HUES6 (cell line): ENCODE measurements at regions not wholly inside any gene's neighbourhood (a gene's known extent, or its start where the extent isn't known, plus 50 kb on each side); places are given as distances from the start of the nearest gene placed in this dataset.

Source experiments
- H3K27ac ChIP-seq: 2 replicates; pipeline ENCODE4 v1.7.0; 2013; ENCODE audit warnings: low read depth, mild to moderate bottlenecking, low read length, inconsistent platforms
- H3K27me3 ChIP-seq: 2 replicates; pipeline ENCODE4 v1.6.1; 2013; ENCODE audit warnings: low read length; ENCODE audit not compliant: control insufficient read depth, insufficient read depth
- H3K36me3 ChIP-seq: 2 replicates; pipeline ENCODE4 v1.6.1; 2013; ENCODE audit warnings: low read length; ENCODE audit not compliant: control insufficient read depth, insufficient read depth
- H3K4me1 ChIP-seq: 2 replicates; pipeline ENCODE4 v1.6.1; 2013; ENCODE audit warnings: low read length; ENCODE audit not compliant: control insufficient read depth, insufficient read depth
- H3K4me3 ChIP-seq: 2 replicates; pipeline ENCODE4 v1.5.1; 2013; ENCODE audit warnings: low read depth, low read length
- H3K9ac ChIP-seq: one replicate; pipeline ENCODE4 v1.6.1; 2013; ENCODE audit warnings: mild to moderate bottlenecking, low read length
- H3K9me3 ChIP-seq: 2 replicates; pipeline ENCODE4 v1.6.1; 2013; ENCODE audit warnings: low read depth, low read length; ENCODE audit not compliant: control insufficient read depth, insufficient read depth

DNA sequence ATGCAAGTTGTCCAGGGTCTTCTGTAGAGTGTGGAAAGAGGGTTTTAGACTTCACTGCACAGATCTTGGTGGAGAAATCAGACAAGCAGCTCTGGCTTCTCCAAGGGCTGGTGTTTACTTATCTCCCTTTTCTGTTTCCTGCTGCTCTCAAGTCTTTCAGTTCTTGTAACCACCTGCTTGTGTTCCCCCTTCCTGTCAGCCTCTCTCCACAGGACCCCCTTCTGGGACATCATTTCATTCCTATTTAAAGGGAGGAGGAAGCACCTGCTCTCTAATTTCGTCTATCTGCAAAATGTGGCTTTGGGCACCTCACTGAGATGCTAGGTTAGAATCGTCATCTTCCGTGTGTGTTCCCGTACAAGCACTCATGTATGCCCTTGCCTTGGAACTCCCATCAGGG lies 636.2 kb downstream of the MTRR start:
- Histone ChIP-seq H3K9ac (no peak overlapping the region), H3K9me3 (0 out of 2 replicates have a peak, but pooled peaks cover 1% of the 10 kb centered on the region), H3K27me3 (no peaks in the 10 kb centered on the region), H3K4me3 (no peak overlapping the region), H3K27ac (no peak overlapping the region), H3K36me3 (no peaks in the 10 kb centered on the region), H3K4me1 (no peaks in the 10 kb centered on the region)

DNA sequence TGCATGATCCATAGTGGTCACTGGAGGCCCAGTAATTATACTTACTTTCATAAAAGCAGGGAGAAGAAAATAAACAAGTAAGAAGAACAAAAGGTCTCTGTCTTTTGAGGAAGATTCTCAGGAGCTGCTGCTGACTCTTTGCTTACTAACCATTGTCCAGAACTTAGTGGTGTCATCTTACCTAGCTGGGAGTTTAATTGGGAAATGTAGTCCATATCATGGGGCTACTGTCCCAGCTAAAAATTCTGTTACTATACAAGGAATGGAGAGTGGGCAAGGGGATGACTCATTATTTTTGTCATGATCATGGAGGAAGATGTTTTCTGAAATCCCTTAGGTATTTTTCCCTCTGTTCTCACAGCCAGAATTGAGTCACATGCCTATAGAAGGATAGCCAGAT lies 639.3 kb downstream of the MTRR start:
- Histone ChIP-seq H3K27me3 (no peaks in the 10 kb centered on the region), H3K36me3 (no peaks in the 10 kb centered on the region), H3K27ac (no peak overlapping the region), H3K4me1 (no peaks in the 10 kb centered on the region), H3K9ac (no peak overlapping the region), H3K9me3 (no peaks in the 10 kb centered on the region), H3K4me3 (no peak overlapping the region)

- H3K9ac ChIP-seq: no peak overlapping the region
- H3K9me3 ChIP-seq: no peaks in the 10 kb centered on the region
- H3K27ac ChIP-seq: no peak overlapping the region
- no peaks in the 10 kb centered on the region for H3K27me3 ChIP-seq
- H3K36me3 ChIP-seq: no peaks in the 10 kb centered on the region
- H3K4me1 ChIP-seq: no peaks in the 10 kb centered on the region; the same call in 1 of the 2 replicates
- no peak overlapping the region for H3K4me3 ChIP-seq
These were observed 647.4 kb downstream of the MTRR start for GRCh38 chr5:8516356-8516755.

- Histone ChIP-seq H3K27ac (no peak overlapping the region), H3K4me1 (peaks cover 6% of the 10 kb centered on the region; the same call in 1 of the 2 replicates), H3K36me3 (no peaks in the 10 kb centered on the region), H3K27me3 (no peaks in the 10 kb centered on the region), H3K9ac (no peak overlapping the region), H3K9me3 (no peaks in the 10 kb centered on the region), H3K4me3 (no peak overlapping the region)
These were observed 648.5 kb downstream of the MTRR start for GRCh38 chr5:8517456-8517855.

GRCh38 chr5:8520917-8521316 lies 652.0 kb downstream of the MTRR start:
- H3K4me3 ChIP-seq: no peak overlapping the region
- H3K27ac ChIP-seq: no peak overlapping the region
- no peaks in the 10 kb centered on the region for H3K27me3 ChIP-seq
- H3K9ac ChIP-seq: no peak overlapping the region
- H3K9me3 ChIP-seq: no peaks in the 10 kb centered on the region
- H3K36me3 ChIP-seq: no peaks in the 10 kb centered on the region
- peaks cover 6% of the 10 kb centered on the region; the same call in 1 of the 2 replicates for H3K4me1 ChIP-seq

GRCh38 chr5:8521991-8522390 lies 653.0 kb downstream of the MTRR start:
- no peaks in the 10 kb centered on the region for H3K27me3 ChIP-seq
- no peaks in the 10 kb centered on the region for H3K9me3 ChIP-seq
- H3K36me3 ChIP-seq: no peaks in the 10 kb centered on the region

GRCh38 chr5:8522646-8523045 lies 653.7 kb downstream of the MTRR start:
- Histone ChIP-seq H3K9ac (no peak overlapping the region), H3K9me3 (no peaks in the 10 kb centered on the region), H3K27me3 (no peaks in the 10 kb centered on the region), H3K27ac (no peak overlapping the region), H3K4me3 (no peak overlapping the region), H3K36me3 (no peaks in the 10 kb centered on the region), H3K4me1 (peaks cover 6% of the 10 kb centered on the region; the same call in 1 of the 2 replicates)

More at GRCh38 chr5:8521991-8522390, 653.0 kb downstream of the MTRR start:
- H3K4me3 ChIP-seq: no peak overlapping the region
- peaks cover 6% of the 10 kb centered on the region; the same call in 1 of the 2 replicates for H3K4me1 ChIP-seq
- no peak overlapping the region for H3K27ac ChIP-seq
- H3K9ac ChIP-seq: no peak overlapping the region

DNA sequence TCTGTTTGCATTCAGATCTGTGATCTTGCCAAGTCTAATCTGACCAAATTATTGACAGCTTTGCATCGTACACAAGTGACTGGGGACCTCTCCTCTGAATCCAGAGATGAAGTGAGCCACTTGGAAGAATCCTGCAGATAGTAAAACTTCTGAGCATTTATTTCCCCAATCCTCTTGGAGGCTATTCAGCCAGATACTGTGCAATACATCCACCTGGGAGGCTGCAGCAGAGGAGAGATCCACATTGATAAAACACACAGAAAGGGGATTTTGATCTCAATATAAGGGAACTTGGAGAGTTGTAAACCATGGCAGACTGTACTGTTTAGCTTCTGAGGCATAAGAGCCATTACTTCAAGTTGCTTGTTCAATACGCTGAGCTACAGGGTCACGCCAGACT lies 654.6 kb downstream of the MTRR start:
- Histone ChIP-seq H3K9me3 (no peaks in the 10 kb centered on the region), H3K4me1 (peaks cover 6% of the 10 kb centered on the region; the same call in 1 of the 2 replicates), H3K9ac (no peak overlapping the region), H3K36me3 (no peaks in the 10 kb centered on the region), H3K4me3 (no peak overlapping the region), H3K27ac (no peak overlapping the region), H3K27me3 (no peaks in the 10 kb centered on the region)

DNA sequence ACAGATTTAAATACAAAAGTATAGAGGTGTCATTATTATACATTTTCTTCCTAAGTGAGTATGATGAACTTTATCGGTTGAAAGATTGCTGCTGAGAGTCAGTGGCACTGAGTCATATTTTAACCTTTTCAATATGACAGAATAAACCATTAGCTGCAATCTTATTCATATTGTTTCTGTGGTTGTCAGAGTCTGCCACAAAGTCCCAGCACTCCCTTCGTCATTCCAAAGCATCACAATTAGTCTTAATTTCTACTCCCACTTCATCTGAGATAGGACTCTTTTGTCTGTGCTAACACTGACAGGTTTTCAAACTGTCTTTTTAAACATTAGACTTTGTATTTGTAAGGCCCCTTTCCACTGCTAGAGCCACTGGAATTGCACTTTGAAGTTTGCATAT lies 656.9 kb downstream of the MTRR start:
- no peaks in the 10 kb centered on the region for H3K9me3 ChIP-seq
- H3K27ac ChIP-seq: no peak overlapping the region
- no peak overlapping the region for H3K4me3 ChIP-seq
- no peaks in the 10 kb centered on the region for H3K27me3 ChIP-seq
- no peak overlapping the region for H3K9ac ChIP-seq
- no peaks in the 10 kb centered on the region for H3K36me3 ChIP-seq
- H3K4me1 ChIP-seq: peaks cover 6% of the 10 kb centered on the region; the same call in 1 of the 2 replicates

GRCh38 chr5:8528106-8528505 lies 659.2 kb downstream of the MTRR start:
- Histone ChIP-seq H3K9me3 (no peaks in the 10 kb centered on the region), H3K9ac (no peak overlapping the region), H3K27me3 (no peaks in the 10 kb centered on the region), H3K4me3 (no peak overlapping the region), H3K36me3 (no peaks in the 10 kb centered on the region), H3K4me1 (no peaks in the 10 kb centered on the region), H3K27ac (no peak overlapping the region)

DNA sequence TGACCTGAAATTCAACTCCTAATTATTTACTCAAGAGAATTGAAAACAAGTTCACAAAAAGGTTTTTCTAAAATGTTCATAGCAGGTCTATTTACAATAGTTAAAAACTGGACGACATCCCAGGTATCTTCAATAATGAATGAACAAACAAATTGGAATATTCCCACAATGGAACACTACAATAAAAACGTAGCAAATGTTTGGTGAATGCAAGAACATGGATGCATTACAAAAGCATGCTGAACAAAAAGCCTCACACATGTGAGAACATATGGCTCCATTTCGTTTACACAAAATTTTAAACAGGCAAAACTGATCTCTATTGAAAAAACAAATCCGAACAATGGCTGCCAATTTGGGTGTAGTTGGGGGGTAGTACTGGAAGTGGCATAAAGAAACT lies 669.9 kb downstream of the MTRR start:
- Histone ChIP-seq H3K4me1 (no peaks in the 10 kb centered on the region), H3K9me3 (no peaks in the 10 kb centered on the region), H3K36me3 (no peaks in the 10 kb centered on the region), H3K4me3 (no peak overlapping the region), H3K9ac (no peak overlapping the region), H3K27me3 (no peaks in the 10 kb centered on the region), H3K27ac (no peak overlapping the region)

- Histone ChIP-seq H3K9ac (no peak overlapping the region), H3K27me3 (no peaks in the 10 kb centered on the region), H3K4me1 (no peaks in the 10 kb centered on the region), H3K36me3 (no peaks in the 10 kb centered on the region), H3K9me3 (no peaks in the 10 kb centered on the region), H3K4me3 (no peak overlapping the region), H3K27ac (no peak overlapping the region)
These were observed 671.4 kb downstream of the MTRR start for GRCh38 chr5:8540317-8540716.
